HCT116 (cell line): ENCODE measurements at regions not wholly inside any gene's neighbourhood (a gene's known extent, or its start where the extent isn't known, plus 50 kb on each side); places are given as distances from the start of the nearest gene placed in this dataset.

Experiments
- ATAC-seq: fragments of 200-7000 bp; cut with Tn5 transposase; 2 replicates; pipeline ENCODE4 v1.9.1; 2020; ENCODE audit warnings: mild to moderate bottlenecking, moderate library complexity
- BruUV-seq: library from RNA; stranded (reverse); fragments of 400-500 nt; replicated peaks from 2 replicates; lab custom pipeline; 2021; lab: Mats Ljungman, UMichigan
- CTCF ChIA-PET: fragments of 300-600 bp; sonication (Branson Sonifier 250); formaldehyde crosslinking; loops from one replicate; lab custom pipeline; 2021; ENCODE audit warnings: antibody characterized with exemption; lab: Charles Lee
- POLR2A ChIA-PET: fragments of 300-600, 350-600 bp; sonication (Branson Sonifier 250); formaldehyde crosslinking; loops from one replicate; lab custom pipeline; 2021; ENCODE audit warnings: antibody characterized with exemption; lab: Charles Lee
- RAD21 ChIA-PET, 2 experiments: fragments of 300-600 bp; sonication (Branson Sonifier 250); formaldehyde crosslinking; loops; one replicate each; lab custom pipeline; 2023; ENCODE audit warnings: low total read pairs in 2 of 2; ENCODE audit not compliant: uncharacterized antibody in 2 of 2, unreplicated experiment in 2 of 2, low non-redundant PET in 1 of 2; lab: Charles Lee
- DNase-seq: peaks from one replicate; pipeline ENCODE4 v3.0.0-alpha.2; 2010; ENCODE audit warnings: low read depth, low spot score
- H2AFZ ChIP-seq: fragments of 200-600 bp; shearing (Covaris generic), sonication (generic); 2 replicates; pipeline ENCODE4 v1.6.1; 2017; ENCODE audit warnings: low read depth, mixed run types, mixed read lengths, antibody characterized with exemption, low read length; ENCODE audit not compliant: poor library complexity, severe bottlenecking
- H3K27ac ChIP-seq: 2 replicates; pipeline ENCODE4 v1.5.1; 2012; ENCODE audit warnings: low read depth, low read length
- H3K27me3 ChIP-seq: fragments of 200-600 bp; sonication (generic); 2 replicates; pipeline ENCODE4 v1.6.1; 2016; ENCODE audit warnings: mixed run types, low read length, mixed read lengths; ENCODE audit not compliant: insufficient read depth
- H3K36me3 ChIP-seq, 2 experiments: fragments of 200-500 bp in 1 of 2; fragments of 200-600 bp in 1 of 2; sonication (Bioruptor generic) in 1 of 2; sonication (generic) in 1 of 2; 2 replicates each; pipeline versions ENCODE4 v1.5.1 to v1.6.1; 2014 to 2016; ENCODE audit warnings: low read length in 2 of 2, inconsistent platforms in 1 of 2, mixed read lengths in 1 of 2, mixed run types in 1 of 2; ENCODE audit not compliant: insufficient read depth in 2 of 2, control insufficient read depth in 1 of 2
- H3K4me1 ChIP-seq, 2 experiments: fragments of 200-600 bp in 1 of 2; sonication (generic) in 1 of 2; 2 replicates each; pipeline versions ENCODE4 v1.5.1 to v1.6.1; 2012 to 2017; ENCODE audit warnings: low read length in 2 of 2, inconsistent platforms in 1 of 2, mild to moderate bottlenecking in 1 of 2, mixed read lengths in 1 of 2, mixed run types in 1 of 2, moderate library complexity in 1 of 2; ENCODE audit not compliant: insufficient read depth in 2 of 2, control insufficient read depth in 1 of 2
- H3K4me2 ChIP-seq: fragments of 200-600 bp; sonication (generic); 2 replicates; pipeline ENCODE4 v1.6.1; 2017; ENCODE audit warnings: mixed run types, low read length, mixed read lengths
- H3K4me3 ChIP-seq, 2 experiments: fragments of 200-600 bp in 1 of 2; sonication (generic) in 1 of 2; replicated peaks in 1 of 2; 2 replicates each; pipeline ENCODE4 v1.5.1; 2011 to 2016; ENCODE audit warnings: low read length in 2 of 2, control low read depth in 1 of 2, low read depth in 1 of 2, mild to moderate bottlenecking in 1 of 2, mixed read lengths in 1 of 2, mixed run types in 1 of 2
- H3K79me2 ChIP-seq: fragments of 200-600 bp; sonication (generic); 2 replicates; pipeline ENCODE4 v1.6.1; 2017; ENCODE audit warnings: mild to moderate bottlenecking, mixed run types, low read length, moderate library complexity, mixed read lengths; ENCODE audit not compliant: insufficient read depth
- H3K9ac ChIP-seq: fragments of 200-600 bp; sonication (generic); 2 replicates; pipeline ENCODE4 v1.6.1; 2016; ENCODE audit warnings: low read length, mixed read lengths
- H3K9me2 ChIP-seq: fragments of 200-600 bp; sonication (generic), shearing (Covaris generic); 2 replicates; pipeline ENCODE4 v1.6.1; 2017; ENCODE audit warnings: mixed run types, mild to moderate bottlenecking, moderate library complexity; ENCODE audit not compliant: insufficient read depth
- H3K9me3 ChIP-seq, 2 experiments: fragments of 200-500 bp in 1 of 2; fragments of 200-600 bp in 1 of 2; sonication (Bioruptor generic) in 1 of 2; sonication (generic) in 1 of 2; 2 replicates each; pipeline ENCODE4 v1.6.1; 2014 to 2017; ENCODE audit warnings: low read length in 2 of 2, mixed read lengths in 2 of 2, inconsistent platforms in 1 of 2, low read depth in 1 of 2, mild to moderate bottlenecking in 1 of 2, mixed run types in 1 of 2, moderate library complexity in 1 of 2; ENCODE audit not compliant: control insufficient read depth in 1 of 2, insufficient read depth in 1 of 2
- H4K20me1 ChIP-seq: fragments of 200-600 bp; sonication (generic), shearing (Covaris generic); 2 replicates; pipeline ENCODE4 v1.6.1; 2017; ENCODE audit warnings: mixed run types, mild to moderate bottlenecking, moderate library complexity; ENCODE audit not compliant: insufficient read depth
- ATF3 ChIP-seq: IDR thresholded peaks from 2 replicates; pipeline ENCODE4 v1.6.1; 2012
- CBX3 ChIP-seq: IDR thresholded peaks from 2 replicates; pipeline ENCODE4 v1.6.1; 2012; ENCODE audit warnings: low read depth
- CTCF ChIP-seq, 3 experiments: fragments of 200-600 bp in 1 of 3; sonication (generic) in 1 of 3; IDR thresholded peaks in 2 of 3; conservative IDR thresholded peaks in 1 of 3; 2 replicates each; pipeline ENCODE4 v1.5.1; 2012 to 2017; ENCODE audit warnings: low read depth in 2 of 3, low read length in 2 of 3, antibody characterized with exemption in 1 of 3, borderline replicate concordance in 1 of 3, control low read depth in 1 of 3, mild to moderate bottlenecking in 1 of 3, mixed read lengths in 1 of 3, mixed run types in 1 of 3, moderate library complexity in 1 of 3; ENCODE audit not compliant: insufficient read depth in 1 of 3
- EGR1 ChIP-seq: IDR thresholded peaks from 2 replicates; pipeline ENCODE4 v1.6.1; 2012; ENCODE audit warnings: low read depth
- ELF1 ChIP-seq: IDR thresholded peaks from 2 replicates; pipeline ENCODE4 v1.6.1; 2012; ENCODE audit warnings: low read depth, borderline replicate concordance
- EZH2 ChIP-seq: fragments of 200-600 bp; sonication (generic); IDR thresholded peaks from 2 replicates; pipeline ENCODE4 v1.6.1; 2017; ENCODE audit warnings: antibody characterized with exemption, mixed run types
- JUND ChIP-seq: IDR thresholded peaks from 2 replicates; pipeline ENCODE4 v1.6.1; 2012
- MAX ChIP-seq: IDR thresholded peaks from 2 replicates; pipeline ENCODE4 v1.6.1; 2012
- POLR2A ChIP-seq: IDR thresholded peaks from 2 replicates; pipeline ENCODE4 v1.7.0; 2011; ENCODE audit warnings: borderline replicate concordance; ENCODE audit not compliant: insufficient read depth, insufficient read length; ENCODE audit errors: extremely low read depth
- POLR2AphosphoS5 ChIP-seq: IDR thresholded peaks from 2 replicates; pipeline ENCODE4 v1.6.1; 2011; ENCODE audit warnings: mild to moderate bottlenecking, low read depth, low read length, moderate library complexity
- RAD21 ChIP-seq: IDR thresholded peaks from 2 replicates; pipeline ENCODE4 v1.6.1; 2012; ENCODE audit warnings: low read depth, mild to moderate bottlenecking
- REST ChIP-seq: IDR thresholded peaks from 2 replicates; pipeline ENCODE4 v1.6.1; 2012; ENCODE audit warnings: low read depth
- SIN3A ChIP-seq: IDR thresholded peaks from 2 replicates; pipeline ENCODE4 v1.6.1; 2012; ENCODE audit warnings: low read depth
- SP1 ChIP-seq: IDR thresholded peaks from 2 replicates; pipeline ENCODE4 v1.6.1; 2012; ENCODE audit warnings: low read depth
- TCF7L2 ChIP-seq: IDR thresholded peaks from 2 replicates; pipeline ENCODE4 v1.7.0; 2011; ENCODE audit warnings: borderline replicate concordance, inconsistent platforms; ENCODE audit not compliant: insufficient read depth, insufficient read length; ENCODE audit errors: extremely low read depth
- YY1 ChIP-seq: IDR thresholded peaks from 2 replicates; pipeline ENCODE4 v1.6.1; 2011; ENCODE audit warnings: low read length, low read depth, moderate library complexity, mild to moderate bottlenecking; ENCODE audit not compliant: insufficient replicate concordance; ENCODE audit errors: extremely low read depth
- ZFX ChIP-seq: fragments of 450-650 bp; IDR thresholded peaks from 2 replicates; pipeline ENCODE4 v1.6.1; 2017
- ZNF274 ChIP-seq: fragments of 200-500 bp; sonication (Bioruptor generic); IDR thresholded peaks from 2 replicates; pipeline ENCODE4 v1.6.1; 2014; ENCODE audit warnings: mild to moderate bottlenecking, low read depth, low read length, inconsistent platforms
- intact Hi-C: fragments of 100-400 bp; cut with micrococcal nuclease; formaldehyde crosslinking; loops from 2 replicates; pipeline ENCODE4 v1.10.0; 2022

GRCh38 chr16:54707813-54708212, 222.9 kb upstream of the IRX5 start:
- H3K4me3 ChIP-seq = no peak overlapping the region
- peaks cover 22% of the 10 kb centered on the region for H3K27me3 ChIP-seq
- intact Hi-C loops = no loop called here
- no peaks in the 10 kb centered on the region for H3K9me2 ChIP-seq
- no peak overlapping the region for H2AFZ ChIP-seq
- no peak overlapping the region for H3K9ac ChIP-seq
- H3K36me3 ChIP-seq = no peaks in the 10 kb centered on the region
- H3K4me2 ChIP-seq = no peak overlapping the region
- TF ChIP-seq EGR1 = no peak
- TF ChIP-seq POLR2A = no peak
- no peak for TF ChIP-seq REST
- TF ChIP-seq ATF3 = no peak
- no peak for TF ChIP-seq SIN3A
- no peak for TF ChIP-seq ELF1
- TF ChIP-seq TCF7L2 = no peak
- TF ChIP-seq JUND = no peak
- TF ChIP-seq EZH2 = no peak
- TF ChIP-seq SP1 = no peak
- no peak for TF ChIP-seq ZNF274
- no peak for TF ChIP-seq CBX3
- no peak for TF ChIP-seq MAX
- no peak for TF ChIP-seq CTCF (IDR thresholded peaks at IDR 0.05 in 2 of 3, conservative IDR thresholded peaks at IDR 0.05 in 1 of 3; ENCODE audit: borderline replicate concordance in 1 of 3, insufficient read depth in 1 of 3, low read depth in 2 of 3, low read length in 2 of 3)
- no peak for TF ChIP-seq YY1
- no peak for TF ChIP-seq ZFX
- no peak for TF ChIP-seq RAD21
- no peak for TF ChIP-seq POLR2AphosphoS5
- no TSS peak for BruUV-seq
- POLR2A ChIA-PET = no interaction called here
- RAD21 ChIA-PET = no interaction called here
- H3K79me2 ChIP-seq = no peaks in the 10 kb centered on the region
- H3K9me3 ChIP-seq = no peaks in the 10 kb centered on the region
- ATAC-seq (no peak), DNase-seq (no peak)
- no peaks in the 10 kb centered on the region for H3K4me1 ChIP-seq
- H3K27ac ChIP-seq = no peak overlapping the region
- no peaks in the 10 kb centered on the region for H4K20me1 ChIP-seq
- CTCF ChIA-PET = no interaction called here
